ENCODE measurements at regions not wholly inside any gene's neighbourhood (a gene's known extent, or its start where the extent isn't known, plus 50 kb on each side); places are given as distances from the start of the nearest gene placed in this dataset.

GRCh38 chr18:68072744-68073143 lies 556.2 kb upstream of the DSEL start:
- DNase-seq (ENCODE audit: low read depth), result no peak
- no peak for TF ChIP-seq CTCF (IDR thresholded peaks at IDR 0.05; ENCODE audit: control insufficient read depth, extremely low read depth, insufficient read depth)
- no peak overlapping the region for H3K4me3 ChIP-seq (ENCODE audit: low read depth, low read length)

- H3K4me3 ChIP-seq (ENCODE audit: low read depth, low read length), result no peak overlapping the region
- TF ChIP-seq CTCF (IDR thresholded peaks at IDR 0.05; ENCODE audit: control insufficient read depth, extremely low read depth, insufficient read depth), result no peak
- DNase-seq (ENCODE audit: low read depth), result no peak
Measured at GRCh38 chr18:68060871-68061270, 544.4 kb upstream of the DSEL start.

GRCh38 chr18:68056936-68057335 lies 540.4 kb upstream of the DSEL start:
- TF ChIP-seq CTCF (IDR thresholded peaks at IDR 0.05; ENCODE audit: control insufficient read depth, extremely low read depth, insufficient read depth), result no peak
- DNase-seq (ENCODE audit: low read depth), result no peak

GRCh38 chr18:68054669-68055068 lies 538.1 kb upstream of the DSEL start:
- DNase-seq (ENCODE audit: low read depth), result no peak
- no peak overlapping the region for H3K4me3 ChIP-seq (ENCODE audit: low read depth, low read length)
- TF ChIP-seq CTCF (IDR thresholded peaks at IDR 0.05; ENCODE audit: control insufficient read depth, extremely low read depth, insufficient read depth), result no peak

More at GRCh38 chr18:68056936-68057335, 540.4 kb upstream of the DSEL start:
- no peak overlapping the region for H3K4me3 ChIP-seq (ENCODE audit: low read depth, low read length)

GRCh38 chr18:68053290-68053689 lies 536.8 kb upstream of the DSEL start:
- TF ChIP-seq CTCF (IDR thresholded peaks at IDR 0.05; ENCODE audit: control insufficient read depth, extremely low read depth, insufficient read depth), result no peak
- DNase-seq (ENCODE audit: low read depth), result no peak

GRCh38 chr18:68041327-68041726 lies 524.8 kb upstream of the DSEL start:
- no peak for TF ChIP-seq CTCF (IDR thresholded peaks at IDR 0.05; ENCODE audit: control insufficient read depth, extremely low read depth, insufficient read depth)
- no peak for DNase-seq (ENCODE audit: low read depth)
- H3K4me3 ChIP-seq (ENCODE audit: low read depth, low read length), result no peak overlapping the region

More at GRCh38 chr18:68053290-68053689, 536.8 kb upstream of the DSEL start:
- H3K4me3 ChIP-seq (ENCODE audit: low read depth, low read length), result no peak overlapping the region

GRCh38 chr18:68040198-68040597 lies 523.7 kb upstream of the DSEL start:
- no peak for DNase-seq (ENCODE audit: low read depth)
- H3K4me3 ChIP-seq (ENCODE audit: low read depth, low read length), result no peak overlapping the region
- TF ChIP-seq CTCF (IDR thresholded peaks at IDR 0.05; ENCODE audit: control insufficient read depth, extremely low read depth, insufficient read depth), result no peak
